IMR-90 (cell line): ENCODE measurements at regions not wholly inside any gene's neighbourhood (a gene's known extent, or its start where the extent isn't known, plus 50 kb on each side); places are given as distances from the start of the nearest gene placed in this dataset.
A peak's percentile ranks its signal among the peaks of the same experiment; 100 is the strongest.

Experiments
- ATAC-seq: fragments of 200-7000 bp; cut with Tn5 transposase; 2 replicates; pipeline ENCODE4 v1.9.1; 2020; ENCODE audit warnings: low read depth, mild to moderate bottlenecking, moderate library complexity
- BruUV-seq: library from RNA; stranded (reverse); fragments of 400-500 nt; replicated peaks from 2 replicates; lab custom pipeline; 2021; lab: Mats Ljungman, UMichigan
- CTCF ChIA-PET: fragments of 300-600 bp; formaldehyde crosslinking; extraction: SDS; loops from one replicate; lab custom pipeline; 2021; ENCODE audit warnings: antibody characterized with exemption; lab: Yijun Ruan, JAX
- POLR2A ChIA-PET: fragments of 300-600 bp; sonication (Branson Sonifier 250); formaldehyde crosslinking; loops from one replicate; lab custom pipeline; 2022; ENCODE audit warnings: antibody characterized with exemption; ENCODE audit not compliant: unreplicated experiment; lab: Charles Lee
- DNase-seq: peaks from one replicate; pipeline ENCODE4 v3.0.0; 2013
- H2AFZ ChIP-seq: replicated peaks from 2 replicates; pipeline ENCODE3; 2013; ENCODE audit warnings: low read length, mild to moderate bottlenecking; ENCODE audit not compliant: poor library complexity
- H2AK5ac ChIP-seq: 2 replicates; pipeline ENCODE4 v1.6.1; 2013; ENCODE audit warnings: low read depth, low read length, inconsistent platforms
- H2AK9ac ChIP-seq: replicated peaks from 2 replicates; pipeline ENCODE3; 2013; ENCODE audit warnings: mild to moderate bottlenecking, low read depth, low read length, moderate library complexity; ENCODE audit not compliant: poor library complexity
- H2BK120ac ChIP-seq: 2 replicates; pipeline ENCODE4 v1.6.1; 2013; ENCODE audit warnings: low read depth, low read length, inconsistent platforms
- H2BK15ac ChIP-seq: 3 replicates; pipeline ENCODE4 v1.6.1; 2013; ENCODE audit warnings: low read depth, low read length, inconsistent platforms
- H2BK20ac ChIP-seq: 2 replicates; pipeline ENCODE4 v1.6.1; 2013; ENCODE audit warnings: low read depth, mild to moderate bottlenecking, inconsistent platforms, low read length, moderate library complexity
- H2BK5ac ChIP-seq: 2 replicates; pipeline ENCODE4 v1.6.1; 2013; ENCODE audit warnings: mild to moderate bottlenecking, low read depth, low read length, inconsistent platforms; ENCODE audit not compliant: poor library complexity, severe bottlenecking
- H3K14ac ChIP-seq: replicated peaks from 2 replicates; pipeline ENCODE4 v1.6.1; 2013; ENCODE audit warnings: low read depth, low read length, inconsistent platforms
- H3K18ac ChIP-seq: 2 replicates; pipeline ENCODE4 v1.6.1; 2013; ENCODE audit warnings: low read depth, low read length, control low read depth
- H3K23ac ChIP-seq: 2 replicates; pipeline ENCODE4 v1.6.1; 2013; ENCODE audit warnings: low read depth, low read length, inconsistent platforms
- H3K27ac ChIP-seq: 2 replicates; pipeline ENCODE4 v1.5.1; 2013; ENCODE audit warnings: mild to moderate bottlenecking, control low read depth, low read length; ENCODE audit not compliant: insufficient read depth
- H3K27me3 ChIP-seq: 2 replicates; pipeline ENCODE4 v1.6.1; 2013; ENCODE audit warnings: low read length; ENCODE audit not compliant: control insufficient read depth, insufficient read depth
- H3K36me3 ChIP-seq: 2 replicates; pipeline ENCODE4 v1.6.1; 2013; ENCODE audit warnings: low read length, mixed read lengths; ENCODE audit not compliant: control insufficient read depth, insufficient read depth
- H3K4ac ChIP-seq: 2 replicates; pipeline ENCODE4 v1.6.1; 2013; ENCODE audit warnings: low read depth, low read length, inconsistent platforms
- H3K4me1 ChIP-seq: 2 replicates; pipeline ENCODE4 v1.6.1; 2013; ENCODE audit warnings: low read length, mixed read lengths; ENCODE audit not compliant: control insufficient read depth, insufficient read depth
- H3K4me2 ChIP-seq: 2 replicates; pipeline ENCODE4 v1.6.1; 2013; ENCODE audit warnings: low read depth, mild to moderate bottlenecking, control low read depth, low read length, moderate library complexity
- H3K4me3 ChIP-seq: 2 replicates; pipeline ENCODE4 v1.5.1; 2013; ENCODE audit warnings: low read depth, mild to moderate bottlenecking, control low read depth, low read length, moderate library complexity; ENCODE audit not compliant: insufficient read depth
- H3K56ac ChIP-seq: 2 replicates; pipeline ENCODE4 v1.6.1; 2013; ENCODE audit warnings: low read length, inconsistent platforms; ENCODE audit not compliant: insufficient read depth; ENCODE audit errors: extremely low read depth
- H3K79me1 ChIP-seq, 2 experiments: 2 replicates each; pipeline ENCODE4 v1.6.1; 2013; ENCODE audit warnings: low read length in 2 of 2, inconsistent platforms in 1 of 2, low read depth in 1 of 2
- H3K9ac ChIP-seq: 2 replicates; pipeline ENCODE4 v1.6.1; 2013; ENCODE audit warnings: low read depth, low read length, control low read depth
- H3K9me1 ChIP-seq: 2 replicates; pipeline ENCODE4 v1.6.1; 2013; ENCODE audit warnings: low read length, inconsistent platforms; ENCODE audit not compliant: insufficient read depth
- H3K9me3 ChIP-seq: 2 replicates; pipeline ENCODE4 v1.6.1; 2013; ENCODE audit warnings: low read length; ENCODE audit not compliant: control insufficient read depth, insufficient read depth
- H4K20me1 ChIP-seq: 2 replicates; pipeline ENCODE4 v1.6.1; 2013; ENCODE audit warnings: low read length, inconsistent platforms; ENCODE audit not compliant: insufficient read depth
- H4K5ac ChIP-seq: 2 replicates; pipeline ENCODE4 v1.6.1; 2013; ENCODE audit warnings: mild to moderate bottlenecking, low read depth, low read length, control low read depth
- H4K8ac ChIP-seq, 2 experiments: 2 replicates each; pipeline ENCODE4 v1.6.1; 2013; ENCODE audit warnings: low read depth in 2 of 2, low read length in 2 of 2, control low read depth in 1 of 2, inconsistent platforms in 1 of 2
- H4K91ac ChIP-seq: 2 replicates; pipeline ENCODE4 v1.6.1; 2013; ENCODE audit warnings: low read depth, low read length, inconsistent platforms; ENCODE audit not compliant: insufficient read depth
- CTCF ChIP-seq: conservative IDR thresholded peaks from 2 replicates; pipeline ENCODE4 v1.5.1; 2012; ENCODE audit warnings: mild to moderate bottlenecking, low read depth, low read length, improper control_type of control experiment
- MAFK ChIP-seq: IDR thresholded peaks from 2 replicates; pipeline ENCODE4 v1.6.1; 2012; ENCODE audit warnings: low read depth, low read length, improper control_type of control experiment
- WGBS, 2 experiments: methylation state at CpG; one replicate each; pipeline versions ENCODE4 v1.1.5 to v1.1.7; 2013; ENCODE audit warnings: missing lambda C conversion rate in 2 of 2; ENCODE audit not compliant: insufficient read length in 1 of 2; ENCODE audit errors: extremely low coverage in 2 of 2; 5-methylcytosine and 5-hydroxymethylcytosine counted together
- dilution Hi-C: fragments of 300-500 bp; cut with HindIII; formaldehyde crosslinking; loops from one replicate; pipeline ENCODE4 v1.14.3; 2018; ENCODE audit warnings: low sequenced_read_pairs; ENCODE audit not compliant: unreplicated experiment
- in situ Hi-C: fragments of 300-500 bp; cut with MboI; formaldehyde crosslinking; loops from 3 replicates; pipeline ENCODE4 v1.14.3; 2019; ENCODE audit warnings: low sequenced_read_pairs, inconsistent platforms, mixed read lengths
- intact Hi-C: fragments of 100-400 bp; cut with micrococcal nuclease; formaldehyde crosslinking; loops from 2 replicates; pipeline ENCODE4 v1.10.0; 2022

GRCh38 chr14:85344847-85345570 is 184.9 kb upstream of the FLRT2 start:
- in situ Hi-C loops = no loop called here
- CTCF ChIA-PET = interaction anchor here (0.6 kb wide), 1 partner anchor 28 kb away, joined by 4 read pairs; no protein-coding TSS in a partner anchor

More at GRCh38 chr14:85344847-85345570, 184.9 kb upstream of the FLRT2 start:
- H2BK120ac ChIP-seq = no peak overlapping the region
- H3K9me1 ChIP-seq = no peaks in the 10 kb centered on the region
- no peaks in the 10 kb centered on the region for H3K79me1 ChIP-seq
- no peak overlapping the region for H3K18ac ChIP-seq
- no peak overlapping the region for H3K14ac ChIP-seq
- no peak overlapping the region for H2AK9ac ChIP-seq
- no peak overlapping the region for H4K5ac ChIP-seq
- H3K4me3 ChIP-seq = no peak overlapping the region
- dilution Hi-C loops (no loop called here), intact Hi-C loops (no loop called here)
- H3K4ac ChIP-seq = no peak overlapping the region
- H3K27ac ChIP-seq = no peak overlapping the region
- no peak overlapping the region for H3K23ac ChIP-seq
- no peak overlapping the region for H2AK5ac ChIP-seq
- no peak overlapping the region for H3K56ac ChIP-seq
- no peak overlapping the region for H3K4me2 ChIP-seq
- no peaks in the 10 kb centered on the region for H3K27me3 ChIP-seq
- H2BK5ac ChIP-seq = no peak overlapping the region
- no peaks in the 10 kb centered on the region for H3K4me1 ChIP-seq
- H4K91ac ChIP-seq = no peak overlapping the region
- no peak overlapping the region for H2AFZ ChIP-seq
- ATAC-seq (no peak), DNase-seq (no peak)
- H2BK20ac ChIP-seq = no peak overlapping the region
- WGBS, 2 experiments = no CpG with 5 or more reads among the region's 6 CpGs
- no TSS peak for BruUV-seq
- no peaks in the 10 kb centered on the region for H3K9me3 ChIP-seq
- H4K8ac ChIP-seq = no peak overlapping the region
- POLR2A ChIA-PET = no interaction called here
- peak; percentile 95 for TF ChIP-seq MAFK
- no peak for TF ChIP-seq CTCF
- H3K9ac ChIP-seq = no peak overlapping the region
- no peak overlapping the region for H2BK15ac ChIP-seq
- no peaks in the 10 kb centered on the region for H4K20me1 ChIP-seq
- no peaks in the 10 kb centered on the region for H3K36me3 ChIP-seq
